ENCODE measurements at regions not wholly inside any gene's neighbourhood (a gene's known extent, or its start where the extent isn't known, plus 50 kb on each side); places are given as distances from the start of the nearest gene placed in this dataset.

DNA sequence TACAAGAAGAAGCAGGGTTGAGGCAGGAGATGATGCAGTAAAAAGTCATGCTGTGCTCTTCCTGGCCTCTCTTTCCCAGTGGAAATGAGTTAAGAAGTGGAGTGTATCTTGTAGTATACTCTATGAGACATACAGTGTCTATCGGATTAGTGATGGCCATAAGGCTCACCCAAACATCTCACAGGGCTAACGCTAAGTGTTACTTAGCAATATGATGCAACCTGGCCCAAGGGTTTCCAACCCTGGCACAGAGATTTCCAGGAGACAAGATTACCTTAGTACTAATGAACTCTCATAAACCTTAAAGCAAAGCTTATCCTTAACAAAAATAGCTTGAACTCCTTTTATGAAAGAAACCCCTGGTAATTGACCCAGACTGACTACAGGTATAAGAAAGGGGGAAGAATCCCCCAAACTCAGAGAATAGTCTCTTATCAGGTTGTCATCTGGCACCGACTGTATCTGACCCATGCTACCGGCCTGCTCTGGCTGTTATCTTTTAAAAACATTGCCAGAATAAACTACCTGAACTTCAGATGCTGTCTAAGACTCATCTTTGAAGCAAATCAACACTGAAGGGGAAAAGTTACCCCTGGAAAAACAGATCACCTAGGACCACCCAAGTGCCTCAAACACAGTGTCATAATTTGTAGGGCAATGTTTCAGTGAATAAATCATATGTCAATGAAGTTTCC lies 1002.0 kb downstream of the REEP3 start:
- Histone ChIP-seq H3K9me3 (ENCODE audit: control insufficient read depth in 5 of 5, low read length in 5 of 5) (no peaks in the 10 kb centered on the region), H3K4me3 (ENCODE audit: low read depth in 1 of 5, low read length in 5 of 5) (no peak overlapping the region), H3K4me1 (ENCODE audit: control insufficient read depth in 5 of 5, insufficient read depth in 5 of 5, low read length in 5 of 5) (no peaks in the 10 kb centered on the region), H3K27me3 (ENCODE audit: control insufficient read depth in 5 of 5, insufficient read depth in 4 of 5, low read length in 5 of 5) (no peaks in the 10 kb centered on the region), H3K9ac (ENCODE audit: low read length in 5 of 5) (no peak overlapping the region), H3K27ac (ENCODE audit: low read depth, low read length) (no peak overlapping the region), H3K36me3 (ENCODE audit: control insufficient read depth in 5 of 5, insufficient read depth in 5 of 5, low read length in 5 of 5) (no peaks in the 10 kb centered on the region)

DNA sequence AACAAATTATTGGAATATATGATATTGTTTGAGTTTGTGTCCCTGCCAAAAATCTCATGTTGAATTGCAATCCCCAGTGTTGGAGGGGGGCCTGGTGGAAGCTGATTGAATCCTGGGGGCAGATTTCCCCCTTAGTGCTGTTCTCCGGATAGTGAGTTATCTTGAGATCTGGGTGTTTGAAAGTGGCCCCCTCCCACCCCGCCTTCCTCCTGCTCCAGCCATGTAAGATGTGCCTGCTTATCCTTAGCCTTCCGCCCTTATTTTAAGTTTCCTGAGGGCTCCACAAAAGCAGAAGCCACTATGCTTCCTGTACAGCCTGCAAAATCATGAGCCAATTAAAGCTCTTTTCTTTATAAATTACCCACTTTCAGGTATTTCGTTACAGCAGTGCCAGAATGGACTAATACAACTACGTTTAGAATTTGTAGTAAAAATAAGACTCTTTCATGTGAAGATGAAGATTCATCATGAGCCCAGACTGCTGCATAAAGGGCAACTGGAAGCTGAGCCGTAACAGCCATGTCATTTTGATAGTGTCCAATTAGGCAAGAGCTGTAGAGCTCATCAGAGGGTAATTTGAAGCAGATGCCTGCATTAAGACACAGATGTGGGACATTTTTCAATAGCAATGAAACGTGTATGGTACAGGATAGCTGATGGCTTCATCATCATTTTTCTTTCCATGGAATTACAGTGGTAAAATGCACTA lies 1007.2 kb downstream of the REEP3 start:
- H3K36me3 ChIP-seq (ENCODE audit: control insufficient read depth in 5 of 5, insufficient read depth in 5 of 5, low read length in 5 of 5): no peaks in the 10 kb centered on the region
- no peaks in the 10 kb centered on the region for H3K4me1 ChIP-seq (ENCODE audit: control insufficient read depth in 5 of 5, insufficient read depth in 5 of 5, low read length in 5 of 5)
- H3K9me3 ChIP-seq (ENCODE audit: control insufficient read depth in 5 of 5, low read length in 5 of 5): no peaks in the 10 kb centered on the region

DNA sequence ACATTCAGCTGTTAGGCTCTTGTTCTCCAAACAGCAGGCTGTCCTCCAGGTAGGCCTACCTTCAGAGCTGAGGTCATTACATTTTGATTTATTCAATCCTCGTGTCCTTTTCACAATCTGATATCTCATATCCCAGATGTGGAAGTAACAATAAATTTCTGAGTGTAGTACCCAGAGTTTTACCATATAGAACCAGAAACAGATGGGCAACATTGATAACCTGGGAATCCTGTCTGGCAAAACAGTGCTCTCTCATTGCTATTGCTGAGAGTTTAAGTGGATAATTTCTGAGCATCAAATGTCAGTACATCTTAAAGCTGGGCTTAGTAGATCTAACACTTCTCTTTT lies 1007.8 kb downstream of the REEP3 start:
- Histone ChIP-seq H3K27me3 (ENCODE audit: control insufficient read depth in 5 of 5, insufficient read depth in 4 of 5, low read length in 5 of 5) (no peaks in the 10 kb centered on the region), H3K9ac (ENCODE audit: low read length in 5 of 5) (no peak overlapping the region), H3K4me1 (ENCODE audit: control insufficient read depth in 5 of 5, insufficient read depth in 5 of 5, low read length in 5 of 5) (no peaks in the 10 kb centered on the region), H3K27ac (ENCODE audit: low read depth, low read length) (no peak overlapping the region), H3K9me3 (ENCODE audit: control insufficient read depth in 5 of 5, low read length in 5 of 5) (no peaks in the 10 kb centered on the region), H3K36me3 (ENCODE audit: control insufficient read depth in 5 of 5, insufficient read depth in 5 of 5, low read length in 5 of 5) (no peaks in the 10 kb centered on the region), H3K4me3 (ENCODE audit: low read depth in 1 of 5, low read length in 5 of 5) (no peak overlapping the region)

More for the DNA sequence above, 1007.2 kb downstream of the REEP3 start:
- Histone ChIP-seq H3K4me3 (ENCODE audit: low read depth in 1 of 5, low read length in 5 of 5) (no peak overlapping the region), H3K9ac (ENCODE audit: low read length in 5 of 5) (no peak overlapping the region), H3K27me3 (ENCODE audit: control insufficient read depth in 5 of 5, insufficient read depth in 4 of 5, low read length in 5 of 5) (no peaks in the 10 kb centered on the region), H3K27ac (ENCODE audit: low read depth, low read length) (no peak overlapping the region)

DNA sequence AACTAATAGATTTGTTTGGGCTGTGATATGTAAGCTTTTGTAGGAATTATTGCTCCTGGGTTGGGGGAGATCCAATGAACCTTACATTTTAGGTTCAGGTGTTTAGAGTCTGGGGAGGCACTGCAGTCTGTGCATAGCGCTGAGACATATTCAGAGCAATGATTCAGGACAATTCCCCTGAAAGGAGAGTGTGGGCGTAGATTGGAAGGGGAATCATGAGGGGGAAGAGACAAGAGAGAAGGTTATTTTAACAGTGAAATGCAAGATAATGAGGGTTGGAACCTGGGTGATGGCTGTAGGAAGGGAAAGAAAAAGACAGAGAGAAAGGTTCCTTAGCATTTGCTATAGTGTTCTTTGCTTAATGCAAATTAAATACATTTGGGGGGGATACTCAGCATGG lies 1013.4 kb downstream of the REEP3 start:
- no peaks in the 10 kb centered on the region for H3K27me3 ChIP-seq (ENCODE audit: control insufficient read depth in 5 of 5, insufficient read depth in 4 of 5, low read length in 5 of 5)
- no peak overlapping the region for H3K27ac ChIP-seq (ENCODE audit: low read depth, low read length)
- H3K36me3 ChIP-seq (ENCODE audit: control insufficient read depth in 5 of 5, insufficient read depth in 5 of 5, low read length in 5 of 5): no peaks in the 10 kb centered on the region
- no peak overlapping the region for H3K9ac ChIP-seq (ENCODE audit: low read length in 5 of 5)
- H3K4me3 ChIP-seq (ENCODE audit: low read depth in 1 of 5, low read length in 5 of 5): no peak overlapping the region
- H3K4me1 ChIP-seq (ENCODE audit: control insufficient read depth in 5 of 5, insufficient read depth in 5 of 5, low read length in 5 of 5): no peaks in the 10 kb centered on the region
- H3K9me3 ChIP-seq (ENCODE audit: control insufficient read depth in 5 of 5, low read length in 5 of 5): no peaks in the 10 kb centered on the region

DNA sequence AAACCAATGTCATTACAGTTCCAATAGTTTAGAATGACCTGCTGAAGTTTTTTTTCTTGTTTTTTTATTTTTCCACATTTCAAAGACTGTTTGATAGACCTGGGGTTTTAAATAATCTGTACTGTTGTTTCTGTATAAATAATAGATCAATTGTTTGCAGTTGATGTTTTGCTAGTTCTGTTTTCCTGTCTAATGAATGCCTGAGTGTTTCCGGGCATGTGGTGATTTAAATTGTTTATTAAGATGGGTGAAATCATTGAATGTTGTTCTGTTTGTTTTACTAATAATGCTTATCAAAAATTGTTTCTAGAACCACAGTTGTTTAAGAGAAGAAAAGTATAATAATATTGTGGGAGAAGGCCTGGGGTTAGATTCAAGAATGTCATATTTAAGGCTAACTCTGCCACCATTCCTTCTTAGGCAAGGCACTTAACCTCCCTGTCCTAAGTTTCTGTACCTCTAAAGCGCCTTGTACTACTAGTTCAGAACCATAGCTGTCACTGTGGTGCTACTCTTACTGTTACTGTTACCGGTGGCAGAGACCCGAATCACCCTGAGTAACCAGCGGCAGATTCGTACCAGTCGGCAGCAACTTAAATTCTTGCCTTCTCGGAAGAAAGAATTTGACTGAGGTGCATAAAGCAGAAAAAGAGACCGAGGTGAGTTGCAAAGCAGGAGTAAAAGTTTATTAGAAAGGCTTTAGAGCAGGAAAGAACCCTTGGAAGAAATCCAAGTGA lies 1014.1 kb downstream of the REEP3 start:
- Histone ChIP-seq H3K27me3 (ENCODE audit: control insufficient read depth in 5 of 5, insufficient read depth in 4 of 5, low read length in 5 of 5) (no peaks in the 10 kb centered on the region), H3K9ac (ENCODE audit: low read length in 5 of 5) (no peak overlapping the region), H3K4me1 (ENCODE audit: control insufficient read depth in 5 of 5, insufficient read depth in 5 of 5, low read length in 5 of 5) (no peaks in the 10 kb centered on the region), H3K4me3 (ENCODE audit: low read depth in 1 of 5, low read length in 5 of 5) (no peak overlapping the region), H3K9me3 (ENCODE audit: control insufficient read depth in 5 of 5, low read length in 5 of 5) (no peaks in the 10 kb centered on the region), H3K27ac (ENCODE audit: low read depth, low read length) (no peak overlapping the region), H3K36me3 (ENCODE audit: control insufficient read depth in 5 of 5, insufficient read depth in 5 of 5, low read length in 5 of 5) (no peaks in the 10 kb centered on the region)

DNA sequence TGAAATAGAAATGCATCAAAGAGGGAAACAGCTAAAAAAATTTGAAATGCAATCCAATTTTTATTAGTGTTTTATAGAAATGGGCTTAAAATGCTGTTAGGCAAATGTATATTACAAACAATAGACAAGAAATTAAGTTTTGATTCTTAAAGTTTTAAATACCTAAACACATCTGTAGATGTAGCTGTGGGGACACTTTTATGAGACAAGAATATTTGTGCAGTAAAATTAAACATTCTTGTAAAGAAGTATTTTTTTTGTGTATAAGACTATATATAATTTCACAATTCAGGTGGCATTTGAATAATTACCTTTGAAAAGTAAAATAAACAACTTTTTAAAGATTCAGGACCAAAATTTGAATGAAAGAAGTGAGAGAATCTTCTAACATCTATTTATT lies 1015.9 kb downstream of the REEP3 start:
- no peaks in the 10 kb centered on the region for H3K9me3 ChIP-seq (ENCODE audit: control insufficient read depth in 5 of 5, low read length in 5 of 5)
- no peaks in the 10 kb centered on the region for H3K36me3 ChIP-seq (ENCODE audit: control insufficient read depth in 5 of 5, insufficient read depth in 5 of 5, low read length in 5 of 5)
- no peaks in the 10 kb centered on the region for H3K27me3 ChIP-seq (ENCODE audit: control insufficient read depth in 5 of 5, insufficient read depth in 4 of 5, low read length in 5 of 5)
- no peak overlapping the region for H3K9ac ChIP-seq (ENCODE audit: low read length in 5 of 5)
- H3K4me3 ChIP-seq (ENCODE audit: low read depth in 1 of 5, low read length in 5 of 5): no peak overlapping the region
- H3K4me1 ChIP-seq (ENCODE audit: control insufficient read depth in 5 of 5, insufficient read depth in 5 of 5, low read length in 5 of 5): no peaks in the 10 kb centered on the region
- H3K27ac ChIP-seq (ENCODE audit: low read depth, low read length): no peak overlapping the region

DNA sequence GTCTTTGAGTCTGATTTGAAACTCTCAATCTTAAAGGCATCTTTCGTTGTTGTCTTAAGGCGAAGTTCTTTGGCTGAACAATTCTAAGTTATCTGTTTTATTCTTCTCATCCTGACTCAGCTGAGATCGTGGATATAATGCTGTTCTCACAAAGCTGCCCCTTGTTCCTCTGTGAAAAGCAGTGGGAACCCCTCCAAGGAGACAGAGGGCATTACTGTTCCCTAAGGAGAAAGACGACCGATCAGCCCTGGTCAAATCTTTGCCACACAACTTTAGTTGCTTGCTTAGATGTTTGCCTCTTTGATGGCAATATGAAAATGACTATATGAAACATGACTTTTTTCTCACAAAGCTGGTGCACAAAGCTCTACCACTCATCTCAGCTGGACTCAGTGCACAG lies 1016.7 kb downstream of the REEP3 start:
- H3K4me3 ChIP-seq (ENCODE audit: low read depth in 1 of 5, low read length in 5 of 5): no peak overlapping the region
- no peak overlapping the region for H3K27ac ChIP-seq (ENCODE audit: low read depth, low read length)
- H3K9me3 ChIP-seq (ENCODE audit: control insufficient read depth in 5 of 5, low read length in 5 of 5): no peaks in the 10 kb centered on the region
- H3K36me3 ChIP-seq (ENCODE audit: control insufficient read depth in 5 of 5, insufficient read depth in 5 of 5, low read length in 5 of 5): no peaks in the 10 kb centered on the region
- H3K4me1 ChIP-seq (ENCODE audit: control insufficient read depth in 5 of 5, insufficient read depth in 5 of 5, low read length in 5 of 5): no peaks in the 10 kb centered on the region
- H3K27me3 ChIP-seq (ENCODE audit: control insufficient read depth in 5 of 5, insufficient read depth in 4 of 5, low read length in 5 of 5): no peaks in the 10 kb centered on the region
- no peak overlapping the region for H3K9ac ChIP-seq (ENCODE audit: low read length in 5 of 5)

DNA sequence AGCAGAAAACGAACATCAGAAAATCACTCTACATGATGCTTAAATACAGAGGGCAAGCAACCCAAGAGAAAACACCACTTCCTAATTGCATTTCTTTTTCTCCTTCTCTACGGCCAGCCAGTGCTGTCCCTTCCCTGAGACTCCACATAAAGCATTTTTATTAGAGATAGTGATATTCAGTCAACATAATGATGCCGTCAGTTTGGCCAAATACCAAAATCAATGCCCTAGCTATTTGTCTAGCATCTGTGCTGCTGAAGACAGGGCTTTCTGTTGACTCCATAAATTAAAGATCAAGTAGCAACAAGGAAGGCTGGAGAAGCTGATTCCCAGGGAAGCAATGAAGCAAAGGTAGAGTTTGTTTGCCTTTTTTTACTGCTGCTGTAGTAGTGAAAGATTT lies 1024.9 kb downstream of the REEP3 start:
- Histone ChIP-seq H3K9me3 (ENCODE audit: control insufficient read depth in 5 of 5, low read length in 5 of 5) (no peaks in the 10 kb centered on the region), H3K9ac (ENCODE audit: low read length in 5 of 5) (no peak overlapping the region), H3K36me3 (ENCODE audit: control insufficient read depth in 5 of 5, insufficient read depth in 5 of 5, low read length in 5 of 5) (no peaks in the 10 kb centered on the region), H3K4me3 (ENCODE audit: low read depth in 1 of 5, low read length in 5 of 5) (no peak overlapping the region), H3K27ac (ENCODE audit: low read depth, low read length) (no peak overlapping the region), H3K27me3 (ENCODE audit: control insufficient read depth in 5 of 5, insufficient read depth in 4 of 5, low read length in 5 of 5) (no peaks in the 10 kb centered on the region), H3K4me1 (ENCODE audit: control insufficient read depth in 5 of 5, insufficient read depth in 5 of 5, low read length in 5 of 5) (no peaks in the 10 kb centered on the region)

DNA sequence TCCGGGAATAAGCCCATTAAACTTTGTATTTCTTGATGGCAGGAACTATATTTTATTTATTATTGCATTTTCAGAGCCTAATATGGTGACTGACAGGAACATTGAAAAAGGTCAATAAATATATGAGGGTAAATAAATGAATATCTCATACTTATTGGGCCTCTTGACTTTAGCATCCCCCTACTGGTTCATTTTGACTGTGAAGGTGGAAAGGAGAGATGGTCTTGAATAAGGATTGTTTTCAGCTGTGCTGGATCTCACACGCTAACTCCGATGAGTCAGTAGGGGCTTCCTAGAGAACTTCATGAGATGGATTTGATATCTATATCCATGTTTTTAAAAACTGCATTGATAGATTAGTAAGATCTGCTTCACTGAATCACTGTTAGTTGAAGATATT lies 1026.0 kb downstream of the REEP3 start:
- Histone ChIP-seq H3K27me3 (ENCODE audit: control insufficient read depth in 5 of 5, insufficient read depth in 4 of 5, low read length in 5 of 5) (no peaks in the 10 kb centered on the region), H3K36me3 (ENCODE audit: control insufficient read depth in 5 of 5, insufficient read depth in 5 of 5, low read length in 5 of 5) (no peaks in the 10 kb centered on the region), H3K9me3 (ENCODE audit: control insufficient read depth in 5 of 5, low read length in 5 of 5) (no peaks in the 10 kb centered on the region), H3K4me3 (ENCODE audit: low read depth in 1 of 5, low read length in 5 of 5) (no peak overlapping the region), H3K27ac (ENCODE audit: low read depth, low read length) (no peak overlapping the region), H3K9ac (ENCODE audit: low read length in 5 of 5) (no peak overlapping the region), H3K4me1 (ENCODE audit: control insufficient read depth in 5 of 5, insufficient read depth in 5 of 5, low read length in 5 of 5) (no peaks in the 10 kb centered on the region)

DNA sequence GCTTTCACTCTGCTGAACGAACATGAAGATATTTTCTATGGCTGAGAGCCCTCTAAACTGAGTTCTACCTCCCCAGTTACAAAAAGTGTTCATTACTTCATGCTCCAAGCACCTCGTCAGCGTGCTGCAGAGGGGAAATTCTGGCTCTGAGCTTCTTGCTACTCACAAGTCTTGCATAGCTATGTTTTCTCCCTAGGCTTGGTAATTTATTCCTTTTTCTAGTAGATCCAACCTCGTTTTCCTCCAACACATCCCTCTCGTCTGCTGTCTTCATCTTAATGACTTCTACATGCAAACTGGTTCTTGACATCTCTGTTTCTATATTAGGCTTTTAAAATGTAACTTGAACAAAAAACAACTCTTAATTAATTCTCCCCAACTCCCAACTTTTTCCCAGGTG lies 1034.5 kb downstream of the REEP3 start:
- no peak overlapping the region for H3K4me3 ChIP-seq (ENCODE audit: low read depth in 1 of 5, low read length in 5 of 5)
- no peaks in the 10 kb centered on the region for H3K27me3 ChIP-seq (ENCODE audit: control insufficient read depth in 5 of 5, insufficient read depth in 4 of 5, low read length in 5 of 5)
- H3K9me3 ChIP-seq (ENCODE audit: control insufficient read depth in 5 of 5, low read length in 5 of 5): no peaks in the 10 kb centered on the region
- H3K27ac ChIP-seq (ENCODE audit: low read depth, low read length): no peak overlapping the region
- no peaks in the 10 kb centered on the region for H3K4me1 ChIP-seq (ENCODE audit: control insufficient read depth in 5 of 5, insufficient read depth in 5 of 5, low read length in 5 of 5)
- no peaks in the 10 kb centered on the region for H3K36me3 ChIP-seq (ENCODE audit: control insufficient read depth in 5 of 5, insufficient read depth in 5 of 5, low read length in 5 of 5)
- no peak overlapping the region for H3K9ac ChIP-seq (ENCODE audit: low read length in 5 of 5)
